ENCODE measurements at regions not wholly inside any gene's neighbourhood (a gene's known extent, or its start where the extent isn't known, plus 50 kb on each side); places are given as distances from the start of the nearest gene placed in this dataset.
"Not testable (repeated sequence)": the region's sequence is repeated elsewhere in the genome, so short reads cannot be mapped to it uniquely, and the experiment has no call there.

- peaks cover 0 to 6% (median 0%) of the 10 kb centered on the region in 4 donors for H3K9me3 ChIP-seq
- TF ChIP-seq CTCF (IDR thresholded peaks at IDR 0.05) (no peak), EP300 (IDR thresholded peaks at IDR 0.05) (no peak), POLR2A (IDR thresholded peaks at IDR 0.05; ENCODE audit: low read depth) (no peak), POLR2AphosphoS5 (IDR thresholded peaks at IDR 0.05) (no peak)
- H3K27me3 ChIP-seq: no peaks in the 10 kb centered on the region
- H3K4me3 ChIP-seq: no peak overlapping the region
- DNase-seq (ENCODE audit: extremely low spot score): no peak
- no peaks in the 10 kb centered on the region for H3K4me1 ChIP-seq
- 43% methylated on average over 1 of the region's 1 CpG for WGBS
- intact Hi-C loops (cut with DNase I): no loop called here
- no peak overlapping the region for H3K27ac ChIP-seq (replicated peaks in 1 of 4)
- H3K36me3 ChIP-seq: no peaks in the 10 kb centered on the region
These were observed 777.9 kb downstream of the CENPC start for GRCh38 chr4:66767442-66767841.

GRCh38 chr4:66766557-66766956 is 778.7 kb downstream of the CENPC start:
- TF ChIP-seq EP300 (IDR thresholded peaks at IDR 0.05): no peak
- TF ChIP-seq CTCF (IDR thresholded peaks at IDR 0.05): no peak
- TF ChIP-seq POLR2AphosphoS5 (IDR thresholded peaks at IDR 0.05): no peak
- no peak for TF ChIP-seq POLR2A (IDR thresholded peaks at IDR 0.05; ENCODE audit: low read depth)
- intact Hi-C loops (cut with DNase I): no loop called here
- H3K4me1 ChIP-seq: no peaks in the 10 kb centered on the region
- 80% methylated on average over 1 of the region's 1 CpG for WGBS
- H3K27me3 ChIP-seq: no peaks in the 10 kb centered on the region
- H3K4me3 ChIP-seq: no peak overlapping the region
- H3K9me3 ChIP-seq: peaks cover 0 to 5% (median 0%) of the 10 kb centered on the region in 4 donors
- no peak for DNase-seq (ENCODE audit: extremely low spot score)
- H3K27ac ChIP-seq (replicated peaks in 1 of 4): no peak overlapping the region
- H3K36me3 ChIP-seq: no peaks in the 10 kb centered on the region

- intact Hi-C loops (cut with DNase I): no loop called here
- H3K4me1 ChIP-seq: no peaks in the 10 kb centered on the region
- H3K27ac ChIP-seq (replicated peaks in 1 of 4): no peak overlapping the region
- DNase-seq (ENCODE audit: extremely low spot score): no peak
- no peaks in the 10 kb centered on the region for H3K27me3 ChIP-seq
- no peak for TF ChIP-seq POLR2A (IDR thresholded peaks at IDR 0.05; ENCODE audit: low read depth)
- TF ChIP-seq CTCF (IDR thresholded peaks at IDR 0.05): no peak
- H3K9me3 ChIP-seq: no peaks in the 10 kb centered on the region
- no peak overlapping the region for H3K4me3 ChIP-seq
- H3K36me3 ChIP-seq: no peaks in the 10 kb centered on the region
- 52% methylated on average over 2 of the region's 2 CpGs for WGBS
These were observed 795.0 kb downstream of the CENPC start for GRCh38 chr4:66750273-66750672.

- H3K36me3 ChIP-seq; H3K4me3 ChIP-seq; intact Hi-C loops (cut with DNase I); H3K27ac ChIP-seq (replicated peaks in 1 of 4); H3K27me3 ChIP-seq; H3K9me3 ChIP-seq; H3K4me1 ChIP-seq; DNase-seq (ENCODE audit: extremely low spot score): not testable (repeated sequence)
- 86% methylated on average over 4 of the region's 4 CpGs for WGBS
These were observed 798.4 kb downstream of the CENPC start for GRCh38 chr4:66746918-66747317.

- Histone ChIP-seq H3K27ac (replicated peaks in 1 of 4) (no peak overlapping the region), H3K9me3 (no peaks in the 10 kb centered on the region), H3K4me3 (no peak overlapping the region), H3K27me3 (no peaks in the 10 kb centered on the region), H3K36me3 (no peaks in the 10 kb centered on the region), H3K4me1 (no peaks in the 10 kb centered on the region)
- 75% methylated on average over 2 of the region's 2 CpGs for WGBS
- TF ChIP-seq POLR2AphosphoS5 (IDR thresholded peaks at IDR 0.05) (no peak), EP300 (IDR thresholded peaks at IDR 0.05) (no peak), CTCF (IDR thresholded peaks at IDR 0.05) (no peak), POLR2A (IDR thresholded peaks at IDR 0.05; ENCODE audit: low read depth) (no peak)
- DNase-seq (ENCODE audit: extremely low spot score): no peak
- intact Hi-C loops (cut with DNase I): no loop called here
These were observed 804.2 kb downstream of the CENPC start for GRCh38 chr4:66741081-66741480.

All from esophagus muscularis mucosa (tissue), 4 donors.